ENCODE measurements at regions not wholly inside any gene's neighbourhood (a gene's known extent, or its start where the extent isn't known, plus 50 kb on each side); places are given as distances from the start of the nearest gene placed in this dataset.
"Not testable (repeated sequence)": the region's sequence is repeated elsewhere in the genome, so short reads cannot be mapped to it uniquely, and the experiment has no call there.

- no peaks in the 10 kb centered on the region for H3K36me3 Mint-ChIP-seq (ENCODE audit: insufficient read depth)
- H3K4me1 Mint-ChIP-seq (ENCODE audit: low read depth): no peaks in the 10 kb centered on the region
- DNase-seq: no peak
- peaks cover 14% of the 10 kb centered on the region for H3K9me3 Mint-ChIP-seq
- ATAC-seq: no peak
- H3K27me3 Mint-ChIP-seq (ENCODE audit: low read depth): no peaks in the 10 kb centered on the region
- no peak overlapping the region for H3K4me3 Mint-ChIP-seq
Observed at GRCh38 chr4:133347409-133347808, 198.3 kb downstream of the PCDH10 start.

- Mint-ChIP-seq H3K9me3 (peaks cover 14% of the 10 kb centered on the region), H3K36me3 (ENCODE audit: insufficient read depth) (no peaks in the 10 kb centered on the region), H3K4me1 (ENCODE audit: low read depth) (no peaks in the 10 kb centered on the region), H3K27me3 (ENCODE audit: low read depth) (no peaks in the 10 kb centered on the region), H3K4me3 (no peak overlapping the region)
- no peak for DNase-seq
- ATAC-seq: no peak
Observed at GRCh38 chr4:133324491-133324890, 175.4 kb downstream of the PCDH10 start.

GRCh38 chr4:133323670-133324069 is 174.6 kb downstream of the PCDH10 start:
- DNase-seq (no peak), ATAC-seq (no peak)
- Mint-ChIP-seq H3K27me3 (ENCODE audit: low read depth) (no peaks in the 10 kb centered on the region), H3K36me3 (ENCODE audit: insufficient read depth) (no peaks in the 10 kb centered on the region), H3K9me3 (peaks cover 8% of the 10 kb centered on the region), H3K4me3 (no peak overlapping the region), H3K4me1 (ENCODE audit: low read depth) (no peaks in the 10 kb centered on the region)

DNA sequence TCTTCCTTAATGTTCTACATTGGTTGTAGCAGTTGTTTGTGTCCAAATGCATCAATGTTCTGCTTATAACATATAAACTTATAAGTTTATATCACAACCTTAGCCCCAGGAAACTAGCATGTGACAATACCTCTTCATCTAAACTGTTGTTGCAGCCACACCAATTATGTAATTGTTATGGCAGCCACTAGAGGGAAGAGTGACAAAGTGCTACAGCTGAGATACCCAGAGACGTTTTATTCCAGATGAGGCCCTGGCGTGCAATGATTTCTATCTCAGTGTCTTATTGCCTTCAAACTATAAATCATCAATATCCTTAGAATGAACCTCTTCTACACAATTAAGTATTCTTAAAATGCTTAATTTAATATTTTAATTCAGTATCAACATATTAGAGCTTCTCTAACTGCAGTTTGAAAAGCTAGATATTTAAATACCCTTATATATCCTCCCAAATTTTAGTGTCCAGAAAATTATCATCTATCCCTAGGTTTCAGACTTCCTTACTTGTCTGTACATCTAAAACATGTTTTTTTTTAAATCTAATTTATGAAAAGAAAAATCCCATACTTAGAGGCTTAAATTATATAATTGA is 171.6 kb downstream of the PCDH10 start:
- no peaks in the 10 kb centered on the region for H3K36me3 Mint-ChIP-seq (ENCODE audit: insufficient read depth)
- peaks cover 5% of the 10 kb centered on the region for H3K9me3 Mint-ChIP-seq
- no peaks in the 10 kb centered on the region for H3K27me3 Mint-ChIP-seq (ENCODE audit: low read depth)
- no peak for DNase-seq
- H3K4me3 Mint-ChIP-seq: no peak overlapping the region
- H3K4me1 Mint-ChIP-seq (ENCODE audit: low read depth): no peaks in the 10 kb centered on the region
- no peak for ATAC-seq

- H3K9me3 Mint-ChIP-seq: no peaks in the 10 kb centered on the region
- H3K27me3 Mint-ChIP-seq (ENCODE audit: low read depth): no peaks in the 10 kb centered on the region
- H3K4me1 Mint-ChIP-seq (ENCODE audit: low read depth): no peaks in the 10 kb centered on the region
Observed at GRCh38 chr4:133316909-133317308, 167.8 kb downstream of the PCDH10 start.

DNA sequence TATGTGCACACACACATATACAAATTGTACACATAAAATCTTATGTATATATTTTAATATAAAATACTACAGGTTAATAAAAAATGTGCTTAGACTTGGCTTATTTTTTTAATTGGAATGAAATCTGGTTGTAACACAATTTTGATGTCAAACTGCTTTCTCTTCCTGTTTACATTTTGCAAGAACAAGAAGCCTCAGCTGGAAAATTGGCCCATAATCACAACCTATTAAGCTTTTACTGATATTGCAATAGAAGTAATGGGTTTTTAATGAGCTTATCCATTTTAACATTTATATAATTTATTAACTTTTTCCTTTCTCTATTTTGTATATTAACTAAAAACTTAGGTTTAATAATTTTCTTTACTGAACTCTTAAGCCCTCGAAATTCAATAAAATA is 165.9 kb downstream of the PCDH10 start:
- no peaks in the 10 kb centered on the region for H3K36me3 Mint-ChIP-seq (ENCODE audit: insufficient read depth)
- H3K27me3 Mint-ChIP-seq (ENCODE audit: low read depth): no peaks in the 10 kb centered on the region
- H3K4me1 Mint-ChIP-seq (ENCODE audit: low read depth): no peaks in the 10 kb centered on the region
- H3K9me3 Mint-ChIP-seq: no peaks in the 10 kb centered on the region
- DNase-seq (no peak), ATAC-seq (no peak)
- no peak overlapping the region for H3K4me3 Mint-ChIP-seq

More at GRCh38 chr4:133316909-133317308, 167.8 kb downstream of the PCDH10 start:
- Mint-ChIP-seq H3K36me3 (ENCODE audit: insufficient read depth) (no peaks in the 10 kb centered on the region), H3K4me3 (no peak overlapping the region)
- no peak for ATAC-seq
- no peak for DNase-seq

- ATAC-seq (no peak), DNase-seq (no peak)
- H3K4me1 Mint-ChIP-seq (ENCODE audit: low read depth): no peaks in the 10 kb centered on the region
- H3K9me3 Mint-ChIP-seq: peaks cover 3% of the 10 kb centered on the region
- H3K4me3 Mint-ChIP-seq: no peak overlapping the region
- H3K36me3 Mint-ChIP-seq (ENCODE audit: insufficient read depth): no peaks in the 10 kb centered on the region
- no peaks in the 10 kb centered on the region for H3K27me3 Mint-ChIP-seq (ENCODE audit: low read depth)
Observed at GRCh38 chr4:133287396-133287795, 138.3 kb downstream of the PCDH10 start.

DNA sequence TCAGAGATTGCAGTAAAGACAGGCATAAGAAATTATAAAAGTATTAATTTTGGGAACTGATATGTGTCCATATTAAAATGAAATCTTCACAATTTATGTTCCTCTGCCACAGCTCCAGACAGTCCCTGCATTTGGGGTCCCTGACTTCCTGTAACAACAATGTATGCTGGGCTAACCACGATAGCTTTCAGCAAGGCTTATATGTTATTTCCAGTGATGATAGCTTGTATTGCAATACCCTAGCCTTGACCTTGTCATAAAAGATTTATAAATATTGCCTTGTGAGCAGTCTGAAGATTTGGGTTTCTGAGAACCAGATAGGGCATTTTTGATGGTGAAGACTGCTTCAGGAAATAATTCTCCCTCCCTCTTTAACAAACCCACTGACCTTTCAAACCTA is 129.5 kb downstream of the PCDH10 start:
- no peak for DNase-seq

GRCh38 chr4:133277940-133278339 is 128.8 kb downstream of the PCDH10 start:
- H3K4me1 Mint-ChIP-seq (ENCODE audit: low read depth); H3K4me3 Mint-ChIP-seq; ATAC-seq; H3K27me3 Mint-ChIP-seq (ENCODE audit: low read depth); H3K9me3 Mint-ChIP-seq; H3K36me3 Mint-ChIP-seq (ENCODE audit: insufficient read depth); DNase-seq: not testable (repeated sequence)

More for the DNA sequence above, 129.5 kb downstream of the PCDH10 start:
- Mint-ChIP-seq H3K36me3 (ENCODE audit: insufficient read depth) (no peaks in the 10 kb centered on the region), H3K4me1 (ENCODE audit: low read depth) (no peaks in the 10 kb centered on the region), H3K4me3 (no peak overlapping the region), H3K27me3 (ENCODE audit: low read depth) (no peaks in the 10 kb centered on the region), H3K9me3 (no peaks in the 10 kb centered on the region)
- no peak for ATAC-seq

GRCh38 chr4:133275246-133275645 is 126.2 kb downstream of the PCDH10 start:
- DNase-seq: no peak
- Mint-ChIP-seq H3K4me1 (ENCODE audit: low read depth) (no peaks in the 10 kb centered on the region), H3K9me3 (no peaks in the 10 kb centered on the region), H3K36me3 (ENCODE audit: insufficient read depth) (no peaks in the 10 kb centered on the region), H3K4me3 (no peak overlapping the region), H3K27me3 (ENCODE audit: low read depth) (no peaks in the 10 kb centered on the region)
- ATAC-seq: no peak

DNA sequence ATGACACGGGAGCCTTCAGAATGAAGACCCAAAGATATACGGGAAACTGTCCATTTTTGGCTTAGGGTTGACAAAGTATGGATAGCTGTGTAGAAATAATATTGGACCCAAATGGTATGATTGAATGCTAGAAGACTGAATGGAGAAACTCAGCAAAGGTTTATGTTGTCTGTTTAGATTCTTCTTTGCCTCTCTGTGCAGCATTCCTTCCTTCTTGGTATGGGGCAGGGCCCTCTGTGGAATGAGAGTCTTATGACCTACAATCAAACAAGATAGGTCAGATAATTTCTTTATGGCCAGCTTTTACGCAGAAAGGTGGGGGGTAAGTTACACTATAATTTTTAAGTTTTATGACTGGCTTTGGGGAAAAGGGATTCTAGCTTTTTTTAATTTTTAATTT is 124.3 kb downstream of the PCDH10 start:
- no peaks in the 10 kb centered on the region for H3K36me3 Mint-ChIP-seq (ENCODE audit: insufficient read depth)
- no peak for DNase-seq

DNA sequence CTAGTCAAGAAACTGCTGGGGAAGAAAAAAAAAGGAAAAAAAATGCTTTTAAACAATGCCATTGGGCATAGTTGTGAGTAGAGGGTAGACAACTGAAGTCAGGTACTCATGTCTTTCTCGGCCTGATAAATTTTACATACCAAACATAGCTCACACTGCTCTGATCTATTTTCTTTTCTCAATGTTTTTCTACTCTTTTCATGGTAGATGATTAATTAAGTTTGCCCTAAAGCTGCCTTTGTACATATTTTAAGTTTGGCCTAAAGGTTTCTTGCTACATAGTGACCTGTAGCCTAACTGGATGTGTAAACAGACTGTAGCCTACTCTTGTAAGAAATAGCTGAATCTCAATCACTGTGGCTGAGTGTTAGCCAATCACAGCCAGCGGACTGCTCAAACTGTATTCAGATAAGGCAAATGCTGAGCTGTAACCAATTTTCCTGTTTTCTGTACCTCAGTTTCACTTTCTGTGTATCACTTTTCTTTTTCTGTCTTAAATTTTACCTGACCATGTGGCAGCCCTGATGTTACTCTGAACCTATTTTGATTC is 121.0 kb downstream of the PCDH10 start:
- H3K9me3 Mint-ChIP-seq: no peaks in the 10 kb centered on the region
- ATAC-seq: no peak
- no peak for DNase-seq
- no peaks in the 10 kb centered on the region for H3K4me1 Mint-ChIP-seq (ENCODE audit: low read depth)
- no peak overlapping the region for H3K4me3 Mint-ChIP-seq
- no peaks in the 10 kb centered on the region for H3K36me3 Mint-ChIP-seq (ENCODE audit: insufficient read depth)
- no peaks in the 10 kb centered on the region for H3K27me3 Mint-ChIP-seq (ENCODE audit: low read depth)

More for the DNA sequence above, 124.3 kb downstream of the PCDH10 start:
- H3K4me1 Mint-ChIP-seq (ENCODE audit: low read depth): no peaks in the 10 kb centered on the region
- H3K9me3 Mint-ChIP-seq: no peaks in the 10 kb centered on the region
- no peak overlapping the region for H3K4me3 Mint-ChIP-seq
- ATAC-seq: no peak
- no peaks in the 10 kb centered on the region for H3K27me3 Mint-ChIP-seq (ENCODE audit: low read depth)

DNA sequence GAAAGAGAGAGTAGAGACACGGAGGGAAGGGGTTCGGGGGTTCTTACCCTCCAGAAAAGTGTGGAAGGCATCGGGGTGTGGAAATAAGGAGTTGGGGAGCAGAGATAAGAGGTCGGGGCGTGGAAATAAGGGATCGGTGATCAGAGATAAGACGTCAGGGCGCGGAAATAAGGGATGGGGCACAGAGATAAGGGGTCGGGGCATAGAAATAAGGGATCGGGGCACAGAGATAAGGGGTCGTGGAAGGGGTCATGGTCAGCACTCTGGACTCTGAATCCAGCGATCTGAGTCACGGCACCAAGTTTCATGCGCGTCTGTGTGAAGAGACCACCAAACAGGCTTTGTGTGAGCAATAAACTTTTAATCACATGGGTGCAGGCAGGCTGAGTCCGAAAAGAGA is 119.1 kb downstream of the PCDH10 start:
- ATAC-seq: no peak
- no peaks in the 10 kb centered on the region for H3K9me3 Mint-ChIP-seq
- H3K4me1 Mint-ChIP-seq (ENCODE audit: low read depth): no peaks in the 10 kb centered on the region
- H3K27me3 Mint-ChIP-seq (ENCODE audit: low read depth): no peaks in the 10 kb centered on the region
- no peak overlapping the region for H3K4me3 Mint-ChIP-seq
- no peaks in the 10 kb centered on the region for H3K36me3 Mint-ChIP-seq (ENCODE audit: insufficient read depth)
- no peak for DNase-seq

GRCh38 chr4:133267506-133267905 is 118.4 kb downstream of the PCDH10 start:
- ATAC-seq; DNase-seq; H3K27me3 Mint-ChIP-seq (ENCODE audit: low read depth); H3K4me3 Mint-ChIP-seq; H3K9me3 Mint-ChIP-seq; H3K36me3 Mint-ChIP-seq (ENCODE audit: insufficient read depth); H3K4me1 Mint-ChIP-seq (ENCODE audit: low read depth): not testable (repeated sequence)

DNA sequence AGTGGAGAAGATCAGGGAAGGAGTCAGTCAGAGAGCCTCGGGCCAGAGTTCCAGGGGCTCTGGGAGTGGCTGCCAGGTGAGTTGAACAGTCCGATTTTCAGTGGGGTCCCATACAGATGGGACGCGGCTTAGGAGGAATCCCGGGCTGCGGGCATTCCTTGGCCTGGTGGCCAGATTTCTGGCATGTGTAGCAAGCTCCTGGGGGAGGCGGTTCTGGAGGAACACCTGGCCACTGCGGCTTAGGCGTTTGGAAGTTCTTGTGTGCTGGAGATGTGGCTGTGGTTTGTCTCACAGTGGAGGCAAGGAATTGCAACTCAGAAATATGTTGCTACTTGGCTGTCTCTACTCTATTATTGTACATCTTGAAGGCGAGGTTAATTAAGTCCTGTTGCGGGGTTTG is 117.9 kb downstream of the PCDH10 start:
- ATAC-seq; H3K36me3 Mint-ChIP-seq (ENCODE audit: insufficient read depth); H3K27me3 Mint-ChIP-seq (ENCODE audit: low read depth); H3K4me1 Mint-ChIP-seq (ENCODE audit: low read depth); H3K4me3 Mint-ChIP-seq; H3K9me3 Mint-ChIP-seq; DNase-seq: not testable (repeated sequence)

Data from activated T-cell treated with anti-CD3 and anti-CD28 coated beads, Interleukin-2, amount 50 U/mL, for 4 hours (primary cell).